ENCODE measurements at regions not wholly inside any gene's neighbourhood (a gene's known extent, or its start where the extent isn't known, plus 50 kb on each side); places are given as distances from the start of the nearest gene placed in this dataset.

GRCh38 chr4:181971973-181972372 lies 271.2 kb upstream of the TENM3 start:
- no peak for TF ChIP-seq EZH2 (IDR thresholded peaks at IDR 0.05; ENCODE audit: borderline replicate concordance, low read depth, low read length, poor library complexity, severe bottlenecking)
- no peak for TF ChIP-seq CTCF (conservative IDR thresholded peaks at IDR 0.05; ENCODE audit: low read depth, low read length)
- no peak for DNase-seq (ENCODE audit: low spot score)
- no TSS peak for BruUV-seq (replicated peaks)

GRCh38 chr4:181976764-181977163 lies 266.4 kb upstream of the TENM3 start:
- no TSS peak for BruUV-seq (replicated peaks)
- peaks cover 17% of the 10 kb centered on the region for H3K27me3 ChIP-seq (replicated peaks; ENCODE audit: insufficient read depth, low read depth, low read length, poor library complexity)
- intact Hi-C loops (cut with micrococcal nuclease; ENCODE audit: unreplicated experiment): no loop called here
- H3K27ac ChIP-seq (ENCODE audit: low read depth, low read length, poor library complexity, severe bottlenecking): no peak overlapping the region
- POLR2A ChIA-PET (ENCODE audit: low non-redundant PET): no interaction called here
- CTCF ChIA-PET: no interaction called here
- DNase-seq (ENCODE audit: low spot score): no peak
- no peak overlapping the region for H3K4me3 ChIP-seq (ENCODE audit: low read depth, low read length, poor library complexity, severe bottlenecking)
- H3K36me3 ChIP-seq (ENCODE audit: insufficient read depth, low read length, poor library complexity, severe bottlenecking): no peaks in the 10 kb centered on the region
- TF ChIP-seq EZH2 (IDR thresholded peaks at IDR 0.05; ENCODE audit: borderline replicate concordance, low read depth, low read length, poor library complexity, severe bottlenecking) (no peak), CTCF (conservative IDR thresholded peaks at IDR 0.05; ENCODE audit: low read depth, low read length) (no peak)
- H3K4me1 ChIP-seq (ENCODE audit: insufficient read depth, low read length, poor library complexity, severe bottlenecking): no peaks in the 10 kb centered on the region
- no peaks in the 10 kb centered on the region for H3K9me3 ChIP-seq (ENCODE audit: low read depth, low read length, poor library complexity, severe bottlenecking)

More at GRCh38 chr4:181971973-181972372, 271.2 kb upstream of the TENM3 start:
- CTCF ChIA-PET: interaction anchor here (0.7 kb wide), 1 partner anchor 610 kb away, joined by 4 read pairs; no protein-coding TSS in a partner anchor
- H3K4me1 ChIP-seq (ENCODE audit: insufficient read depth, low read length, poor library complexity, severe bottlenecking): no peaks in the 10 kb centered on the region
- intact Hi-C loops (cut with micrococcal nuclease; ENCODE audit: unreplicated experiment): no loop called here
- no peaks in the 10 kb centered on the region for H3K9me3 ChIP-seq (ENCODE audit: low read depth, low read length, poor library complexity, severe bottlenecking)
- no peak overlapping the region for H3K4me3 ChIP-seq (ENCODE audit: low read depth, low read length, poor library complexity, severe bottlenecking)
- peaks cover 11% of the 10 kb centered on the region for H3K27me3 ChIP-seq (replicated peaks; ENCODE audit: insufficient read depth, low read depth, low read length, poor library complexity)
- H3K36me3 ChIP-seq (ENCODE audit: insufficient read depth, low read length, poor library complexity, severe bottlenecking): no peaks in the 10 kb centered on the region
- POLR2A ChIA-PET (ENCODE audit: low non-redundant PET): no interaction called here
- H3K27ac ChIP-seq (ENCODE audit: low read depth, low read length, poor library complexity, severe bottlenecking): no peak overlapping the region

- Histone ChIP-seq H3K27ac (ENCODE audit: low read depth, low read length, poor library complexity, severe bottlenecking) (no peak overlapping the region), H3K9me3 (ENCODE audit: low read depth, low read length, poor library complexity, severe bottlenecking) (no peaks in the 10 kb centered on the region), H3K4me3 (ENCODE audit: low read depth, low read length, poor library complexity, severe bottlenecking) (no peak overlapping the region), H3K4me1 (ENCODE audit: insufficient read depth, low read length, poor library complexity, severe bottlenecking) (no peaks in the 10 kb centered on the region), H3K27me3 (replicated peaks; ENCODE audit: insufficient read depth, low read depth, low read length, poor library complexity) (peaks cover 71% of the 10 kb centered on the region), H3K36me3 (ENCODE audit: insufficient read depth, low read length, poor library complexity, severe bottlenecking) (no peaks in the 10 kb centered on the region)
- TF ChIP-seq CTCF (conservative IDR thresholded peaks at IDR 0.05; ENCODE audit: low read depth, low read length) (no peak), EZH2 (IDR thresholded peaks at IDR 0.05; ENCODE audit: borderline replicate concordance, low read depth, low read length, poor library complexity, severe bottlenecking) (no peak)
- ChIA-PET CTCF (interaction anchor here (0.5 kb wide), 1 partner anchor 1317 kb away, joined by 8 read pairs; no protein-coding TSS in a partner anchor), POLR2A (ENCODE audit: low non-redundant PET) (no interaction called here)
- no peak for DNase-seq (ENCODE audit: low spot score)
- no TSS peak for BruUV-seq (replicated peaks)
- intact Hi-C loops (cut with micrococcal nuclease; ENCODE audit: unreplicated experiment): no loop called here
Observed at GRCh38 chr4:181982437-181982836, 260.8 kb upstream of the TENM3 start.
